HUES48 (cell line): ENCODE measurements at regions not wholly inside any gene's neighbourhood (a gene's known extent, or its start where the extent isn't known, plus 50 kb on each side); places are given as distances from the start of the nearest gene placed in this dataset.
"Not testable (repeated sequence)": the region's sequence is repeated elsewhere in the genome, so short reads cannot be mapped to it uniquely, and the experiment has no call there.

ENCODE experiments used
- H3K27ac ChIP-seq: one replicate; pipeline ENCODE4 v1.7.0; 2013; ENCODE audit warnings: low read depth, low read length, inconsistent platforms
- H3K27me3 ChIP-seq: 2 replicates; pipeline ENCODE4 v1.6.1; 2013; ENCODE audit warnings: mild to moderate bottlenecking, low read length; ENCODE audit not compliant: control insufficient read depth, insufficient read depth
- H3K36me3 ChIP-seq: 2 replicates; pipeline ENCODE4 v1.6.1; 2013; ENCODE audit warnings: low read length; ENCODE audit not compliant: control insufficient read depth, insufficient read depth
- H3K4me1 ChIP-seq: 2 replicates; pipeline ENCODE4 v1.6.1; 2013; ENCODE audit warnings: mild to moderate bottlenecking, low read length; ENCODE audit not compliant: control insufficient read depth, insufficient read depth
- H3K4me3 ChIP-seq: 2 replicates; pipeline ENCODE4 v1.5.1; 2013; ENCODE audit warnings: mild to moderate bottlenecking, low read depth, low read length
- H3K9ac ChIP-seq: 2 replicates; pipeline ENCODE4 v1.6.1; 2013; ENCODE audit warnings: mild to moderate bottlenecking, low read depth, low read length, moderate library complexity
- H3K9me3 ChIP-seq: 2 replicates; pipeline ENCODE4 v1.6.1; 2013; ENCODE audit warnings: low read length; ENCODE audit not compliant: control insufficient read depth, insufficient read depth

GRCh38 chr22:42196454-42196853 lies 65.8 kb upstream of the CYP2D6 start:
- Histone ChIP-seq H3K27ac (no peak overlapping the region), H3K27me3 (no peaks in the 10 kb centered on the region), H3K4me3 (no peak overlapping the region), H3K36me3 (0 out of 2 replicates have a peak, but pooled peaks cover 2% of the 10 kb centered on the region), H3K4me1 (no peaks in the 10 kb centered on the region; the same call in 1 of the 2 replicates), H3K9me3 (no peaks in the 10 kb centered on the region), H3K9ac (no peak overlapping the region)

DNA sequence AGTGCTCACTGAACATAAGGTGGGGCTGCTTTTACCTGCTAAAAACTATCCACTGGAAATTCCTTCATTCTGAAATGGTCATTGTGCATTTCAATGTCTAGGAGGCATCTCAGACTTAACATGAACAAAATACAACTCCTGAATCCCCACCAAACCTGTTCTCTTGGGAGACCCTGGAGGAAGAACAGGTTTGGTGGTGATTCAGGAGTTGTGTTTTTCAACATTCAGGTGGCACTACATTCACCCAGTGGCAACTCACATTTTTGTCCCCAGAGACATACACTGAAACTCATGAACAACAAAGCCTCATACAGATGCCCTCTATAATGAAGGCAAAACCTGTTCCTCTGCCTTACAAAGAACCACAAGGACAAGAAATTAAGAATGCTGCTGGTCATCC lies 64.3 kb upstream of the CYP2D6 start:
- H3K9ac ChIP-seq, result no peak overlapping the region
- no peaks in the 10 kb centered on the region for H3K36me3 ChIP-seq
- no peaks in the 10 kb centered on the region for H3K9me3 ChIP-seq
- H3K27me3 ChIP-seq, result no peaks in the 10 kb centered on the region
- no peak overlapping the region for H3K27ac ChIP-seq
- H3K4me1 ChIP-seq, result no peaks in the 10 kb centered on the region; the same call in 1 of the 2 replicates
- no peak overlapping the region for H3K4me3 ChIP-seq

DNA sequence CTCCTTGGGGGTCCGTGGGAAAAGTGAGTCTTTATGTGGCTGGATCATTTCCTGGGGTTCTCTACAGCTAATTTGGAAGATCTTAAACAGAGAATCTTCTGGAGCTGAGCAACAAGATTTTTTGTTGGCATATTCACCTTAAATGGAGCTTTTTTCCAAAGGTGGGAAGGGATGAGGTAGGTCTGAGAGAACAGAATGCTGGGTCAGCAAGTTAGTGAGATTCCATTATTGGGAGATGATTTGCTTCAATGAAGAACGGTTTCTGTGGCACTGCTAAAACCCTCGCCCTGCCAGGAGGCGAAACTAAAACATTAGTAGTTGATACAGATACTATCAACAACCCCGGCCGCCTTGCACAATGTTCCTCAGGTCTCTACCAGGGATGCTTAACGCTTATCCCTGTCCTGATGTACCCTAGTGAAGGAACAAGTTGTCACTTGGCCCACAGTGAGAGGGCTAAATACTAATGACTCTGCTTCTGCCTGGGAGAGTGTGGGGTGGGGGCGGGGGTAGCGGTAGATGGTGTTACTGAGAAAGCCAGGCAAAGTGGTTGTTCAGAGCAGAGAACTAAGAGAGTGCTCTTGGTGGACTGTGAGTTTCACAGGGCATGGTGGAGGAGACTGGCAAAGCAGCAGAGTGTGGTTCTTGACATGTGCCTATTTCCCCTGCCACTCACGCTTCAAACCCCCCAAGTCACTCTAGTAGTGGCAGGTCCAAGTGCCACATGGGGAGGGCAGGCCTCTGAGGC lies 63.7 kb upstream of the CYP2D6 start:
- Histone ChIP-seq H3K4me3 (no peak overlapping the region), H3K27me3 (no peaks in the 10 kb centered on the region), H3K9me3 (no peaks in the 10 kb centered on the region), H3K36me3 (no peaks in the 10 kb centered on the region), H3K4me1 (no peaks in the 10 kb centered on the region; the same call in 1 of the 2 replicates), H3K9ac (no peak overlapping the region), H3K27ac (no peak overlapping the region)

- Histone ChIP-seq H3K27ac (no peak overlapping the region), H3K36me3 (no peaks in the 10 kb centered on the region), H3K4me1 (peaks cover 7% of the 10 kb centered on the region), H3K9ac (no peak overlapping the region), H3K4me3 (no peak overlapping the region), H3K9me3 (no peaks in the 10 kb centered on the region), H3K27me3 (no peaks in the 10 kb centered on the region)
These were observed 61.9 kb upstream of the CYP2D6 start for GRCh38 chr22:42192547-42192946.

GRCh38 chr22:42190274-42190673 lies 59.7 kb upstream of the CYP2D6 start:
- H3K9me3 ChIP-seq, result no peaks in the 10 kb centered on the region
- no peaks in the 10 kb centered on the region for H3K27me3 ChIP-seq
- H3K9ac ChIP-seq, result no peak overlapping the region
- H3K36me3 ChIP-seq, result no peaks in the 10 kb centered on the region
- H3K4me3 ChIP-seq, result no peak overlapping the region
- peaks cover 7% of the 10 kb centered on the region for H3K4me1 ChIP-seq
- H3K27ac ChIP-seq, result no peak overlapping the region

DNA sequence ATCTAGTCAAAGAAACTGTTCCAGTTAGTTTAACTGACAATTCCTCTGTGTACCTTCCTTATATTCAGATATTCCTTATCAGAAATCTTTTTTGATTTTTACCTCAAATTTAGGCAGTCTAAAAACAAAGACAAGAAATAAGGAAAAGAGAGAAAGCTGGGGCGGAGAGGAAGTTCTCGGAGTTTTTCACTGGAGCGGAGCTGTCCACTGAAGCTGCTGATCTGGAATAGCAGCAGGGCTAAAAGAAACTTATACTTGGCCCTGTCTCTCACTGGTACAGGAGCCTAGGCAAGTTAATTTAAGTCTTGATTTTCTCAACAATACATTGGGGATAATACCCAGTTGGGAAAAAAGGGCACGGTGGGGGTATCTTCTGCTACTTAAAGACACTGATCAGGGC lies 59.2 kb upstream of the CYP2D6 start:
- Histone ChIP-seq H3K27ac (no peak overlapping the region), H3K4me3 (no peak overlapping the region), H3K9ac (no peak overlapping the region), H3K9me3 (no peaks in the 10 kb centered on the region), H3K36me3 (no peaks in the 10 kb centered on the region), H3K27me3 (no peaks in the 10 kb centered on the region), H3K4me1 (peaks cover 7% of the 10 kb centered on the region)

DNA sequence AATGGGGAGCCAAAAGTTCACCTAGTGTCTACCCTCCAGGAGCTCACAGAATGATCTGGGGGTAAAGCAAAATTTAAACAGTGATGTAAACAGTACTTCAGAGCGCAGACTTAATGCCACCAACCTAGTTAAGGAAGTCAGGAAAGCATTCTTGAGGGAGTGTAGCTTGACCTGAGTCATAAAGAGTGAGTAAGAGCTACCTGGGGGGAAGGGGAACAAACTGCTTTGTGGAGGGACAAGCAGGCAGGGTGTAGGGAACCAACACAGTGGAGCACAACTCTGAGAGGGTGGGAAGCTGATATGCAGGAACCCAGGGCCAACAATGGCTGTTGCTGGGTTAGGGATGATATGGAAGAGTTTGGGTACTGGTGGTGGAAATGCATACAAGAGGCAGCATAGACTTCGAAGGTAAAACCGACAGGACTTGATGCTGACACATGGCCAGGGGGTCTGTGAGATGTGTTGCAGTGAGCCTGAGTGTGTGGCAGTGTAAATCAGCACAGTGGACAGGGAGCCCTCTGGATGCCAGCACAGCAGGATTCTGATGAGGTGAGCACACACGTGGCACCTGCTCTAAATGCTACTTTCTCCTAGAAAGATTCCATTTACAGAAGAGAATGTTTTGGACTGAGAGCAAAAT lies 58.3 kb upstream of the CYP2D6 start:
- Histone ChIP-seq H3K27ac (peak overlapping the region; percentile 37), H3K27me3 (no peaks in the 10 kb centered on the region), H3K9ac (no peak overlapping the region), H3K36me3 (no peaks in the 10 kb centered on the region), H3K4me1 (peaks cover 7% of the 10 kb centered on the region), H3K9me3 (no peaks in the 10 kb centered on the region), H3K4me3 (no peak overlapping the region)

GRCh38 chr22:42187646-42188045 lies 57.0 kb upstream of the CYP2D6 start:
- no peak overlapping the region for H3K27ac ChIP-seq
- H3K36me3 ChIP-seq, result no peaks in the 10 kb centered on the region
- H3K9ac ChIP-seq, result no peak overlapping the region
- no peak overlapping the region for H3K4me3 ChIP-seq
- no peaks in the 10 kb centered on the region for H3K27me3 ChIP-seq
- peaks cover 7% of the 10 kb centered on the region for H3K4me1 ChIP-seq
- no peaks in the 10 kb centered on the region for H3K9me3 ChIP-seq

DNA sequence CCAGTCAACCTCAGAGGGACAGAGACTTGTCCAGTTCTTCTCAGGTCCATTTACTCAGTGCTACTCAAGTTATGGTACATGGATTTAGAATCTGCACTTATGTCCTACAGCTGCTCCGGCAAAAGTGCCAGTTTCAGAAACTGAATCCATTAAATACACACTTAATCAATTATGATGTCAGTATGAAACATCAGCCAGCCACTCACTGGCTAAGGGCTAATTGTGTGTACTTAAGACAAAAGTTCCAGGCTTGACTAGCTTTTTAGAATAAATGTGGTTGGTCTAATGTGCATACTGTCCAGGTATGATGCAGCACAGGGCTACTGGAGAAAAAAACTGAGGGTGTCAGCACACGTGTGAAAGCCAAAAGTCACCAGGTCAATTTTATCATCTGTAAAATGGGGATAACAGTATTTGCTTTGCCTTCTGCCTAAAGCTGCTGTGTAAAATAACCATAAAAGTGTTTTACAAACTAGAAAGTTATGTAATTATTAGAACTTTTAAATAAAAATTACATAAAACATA lies 55.4 kb upstream of the CYP2D6 start:
- Histone ChIP-seq H3K36me3 (no peaks in the 10 kb centered on the region), H3K9me3 (no peaks in the 10 kb centered on the region), H3K27me3 (no peaks in the 10 kb centered on the region), H3K27ac (no peak overlapping the region), H3K9ac (no peak overlapping the region), H3K4me3 (no peak overlapping the region), H3K4me1 (peaks cover 7% of the 10 kb centered on the region)

DNA sequence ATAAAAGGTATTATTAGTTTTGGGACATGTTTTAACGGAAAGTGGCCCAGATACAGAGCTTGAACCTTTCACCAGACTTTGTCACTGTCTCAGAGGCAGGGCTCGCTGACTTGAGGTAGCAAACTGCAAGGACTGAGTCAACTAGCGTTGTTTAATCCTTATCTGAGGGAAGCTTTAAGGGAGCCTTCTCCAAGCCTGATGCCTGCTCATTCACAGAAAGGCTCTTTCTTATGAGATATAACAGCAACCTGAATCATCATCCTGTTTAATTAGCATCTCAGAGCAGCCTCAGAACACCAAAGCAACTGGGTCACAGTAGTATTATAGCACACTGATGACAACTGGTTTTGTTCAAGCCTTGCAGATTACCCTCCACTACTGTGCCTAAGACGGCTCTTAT lies 54.2 kb upstream of the CYP2D6 start:
- no peaks in the 10 kb centered on the region for H3K27me3 ChIP-seq
- H3K27ac ChIP-seq, result no peak overlapping the region
- H3K36me3 ChIP-seq, result no peaks in the 10 kb centered on the region
- no peak overlapping the region for H3K4me3 ChIP-seq
- peaks cover 7% of the 10 kb centered on the region for H3K4me1 ChIP-seq
- H3K9me3 ChIP-seq, result no peaks in the 10 kb centered on the region
- no peak overlapping the region for H3K9ac ChIP-seq

DNA sequence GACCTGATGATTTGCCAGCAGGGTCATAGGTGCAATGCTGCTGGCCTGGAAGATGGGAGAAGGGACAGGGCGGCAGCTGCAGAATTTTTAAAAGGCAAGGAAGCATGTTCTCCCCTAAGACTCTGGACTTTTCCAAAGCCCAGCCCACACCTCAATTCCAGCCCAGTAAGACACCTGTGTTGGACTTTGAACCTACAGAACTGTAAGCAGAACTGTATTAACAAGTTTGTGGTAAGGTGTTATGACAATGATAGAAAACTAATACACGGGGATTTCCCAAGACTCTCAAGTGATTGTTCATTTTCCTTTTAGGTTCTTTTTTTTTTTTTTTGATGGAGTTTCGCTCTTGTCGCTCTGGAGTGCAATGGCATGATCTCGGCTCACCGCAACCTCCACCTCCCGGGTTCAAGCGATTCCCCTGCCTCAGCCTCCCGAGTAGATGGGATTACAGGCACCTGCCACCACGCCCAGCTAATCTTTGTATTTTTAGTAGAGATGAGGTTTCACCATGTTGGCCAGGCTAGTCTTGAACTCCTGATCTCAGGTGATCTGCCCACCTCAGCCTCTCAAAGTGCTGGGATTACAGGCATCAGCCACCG lies 53.0 kb upstream of the CYP2D6 start:
- not testable (repeated sequence) for H3K4me1 ChIP-seq, H3K9ac ChIP-seq, H3K27ac ChIP-seq, H3K4me3 ChIP-seq, H3K9me3 ChIP-seq, H3K36me3 ChIP-seq, H3K27me3 ChIP-seq
